K562 (cell line): ENCODE measurements at regions not wholly inside any gene's neighbourhood (a gene's known extent, or its start where the extent isn't known, plus 50 kb on each side); places are given as distances from the start of the nearest gene placed in this dataset.

Source experiments
- ATAC-seq: fragments of 200-7000 bp; cut with Tn5 transposase; 3 replicates; pipeline ENCODE4 v1.9.1; 2020; ENCODE audit warnings: moderate library complexity
- BruUV-seq: library from RNA; stranded (reverse); fragments of 400-500 nt; replicated peaks from 2 replicates; lab custom pipeline; 2021; lab: Mats Ljungman, UMichigan
- CTCF ChIA-PET: fragments of 300-600 bp; formaldehyde crosslinking; extraction: SDS; loops from one replicate; lab custom pipeline; 2021; ENCODE audit warnings: low intra/inter-chr PET ratio; lab: Yijun Ruan, JAX
- POLR2A ChIA-PET: fragments of 300-600, 350-650 bp; sonication (Branson Sonifier 250); formaldehyde crosslinking; extraction: SDS; loops from one replicate; lab custom pipeline; 2021; ENCODE audit warnings: antibody characterized with exemption, inconsistent platforms; lab: Yijun Ruan, JAX
- DNase-seq, 4 experiments: peaks; one replicate each; pipeline versions ENCODE4 v3.0.0 to v3.0.0-alpha.2; 2011 to 2018; ENCODE audit warnings: low spot score in 3 of 4, mixed read lengths in 3 of 4; ENCODE audit errors: extremely low read depth in 1 of 4
- FAIRE-seq: peaks from 2 replicates; lab custom pipeline; 2011; peaks lifted over from hg19 to GRCh38; lab: Jason Lieb, UNC
- H2AFZ ChIP-seq: 2 replicates; pipeline ENCODE4 v1.6.0; 2011; ENCODE audit warnings: low read depth, low read length, control low read depth, inconsistent platforms
- H3K27ac ChIP-seq: fragments of 200-600 bp; 3 replicates; pipeline ENCODE4 v1.8.0; 2011; ENCODE audit warnings: low read depth, mild to moderate bottlenecking, control low read depth, inconsistent platforms, low read length, moderate library complexity, mixed read lengths; ENCODE audit errors: extremely low read depth
- H3K27me3 ChIP-seq, 2 experiments: fragments of 300-600 bp in 1 of 2; 2 replicates in 1 of 2; 3 replicates in 1 of 2; pipeline versions ENCODE4 v1.6.0 to v1.8.0; 2011; ENCODE audit warnings: inconsistent platforms in 2 of 2, low read length in 2 of 2, mild to moderate bottlenecking in 1 of 2, mixed read lengths in 1 of 2, moderate library complexity in 1 of 2; ENCODE audit not compliant: control insufficient read depth in 2 of 2, insufficient read depth in 2 of 2
- H3K36me3 ChIP-seq: fragments of 300-600 bp; 3 replicates; pipeline ENCODE4 v1.8.0; 2011; ENCODE audit warnings: mild to moderate bottlenecking, low read length, inconsistent platforms; ENCODE audit not compliant: control insufficient read depth, insufficient read depth
- H3K4me1 ChIP-seq, 2 experiments: fragments of 200-600 bp in 1 of 2; replicated peaks in 1 of 2; 2 replicates in 1 of 2; 3 replicates in 1 of 2; pipeline versions ENCODE4 v1.5.1 to v1.8.0; 2011; ENCODE audit warnings: inconsistent platforms in 2 of 2, low read length in 2 of 2, mild to moderate bottlenecking in 1 of 2, mixed read lengths in 1 of 2, moderate library complexity in 1 of 2; ENCODE audit not compliant: control insufficient read depth in 2 of 2, insufficient read depth in 2 of 2
- H3K4me2 ChIP-seq: 2 replicates; pipeline ENCODE4 v1.6.1; 2011; ENCODE audit warnings: low read length, control low read depth, inconsistent platforms, mixed read lengths; ENCODE audit not compliant: insufficient read depth
- H3K4me3 ChIP-seq: fragments of 200-600 bp; sonication (generic), shearing (Covaris generic); 2 replicates; pipeline ENCODE4 v1.5.1; 2016; ENCODE audit warnings: control low read depth, inconsistent platforms
- H3K79me2 ChIP-seq: fragments of 200-600 bp; 3 replicates; pipeline ENCODE4 v1.8.0; 2011; ENCODE audit warnings: low read length, inconsistent platforms; ENCODE audit not compliant: control insufficient read depth, insufficient read depth
- H3K9ac ChIP-seq, 2 experiments: 2 replicates each; pipeline versions ENCODE4 v1.6.0 to v1.6.1; 2011; ENCODE audit warnings: low read depth in 2 of 2, low read length in 2 of 2, control low read depth in 1 of 2, inconsistent platforms in 1 of 2, mild to moderate bottlenecking in 1 of 2, mixed read lengths in 1 of 2; ENCODE audit not compliant: insufficient read depth in 1 of 2
- H3K9me1 ChIP-seq: one replicate; pipeline ENCODE4 v1.6.0; 2011; ENCODE audit warnings: inconsistent platforms, mild to moderate bottlenecking, low read length, moderate library complexity; ENCODE audit not compliant: control insufficient read depth, insufficient read depth
- H3K9me3 ChIP-seq: replicated peaks from 2 replicates; pipeline ENCODE4 v1.5.1; 2011; ENCODE audit warnings: low read depth, low read length, inconsistent platforms; ENCODE audit not compliant: control insufficient read depth, insufficient read depth
- H4K20me1 ChIP-seq: replicated peaks from 2 replicates; pipeline ENCODE4 v1.6.1; 2011; ENCODE audit warnings: low read length, inconsistent platforms, mixed read lengths; ENCODE audit not compliant: control insufficient read depth, insufficient read depth
- ATF3 ChIP-seq, 2 experiments: fragments of 450-650 bp in 1 of 2; sonication (generic) in 1 of 2; formaldehyde crosslinking in 1 of 2; IDR thresholded peaks in 1 of 2; conservative IDR thresholded peaks in 1 of 2; 2 replicates each; pipeline versions ENCODE4 v1.6.1 to v1.8.1; 2016 to 2023; ENCODE audit warnings: mild to moderate bottlenecking in 2 of 2, moderate library complexity in 2 of 2, inconsistent platforms in 1 of 2, missing genetic modification reagents in 1 of 2
- DIDO1 ChIP-seq: fragments of 450-650 bp; IDR thresholded peaks from 2 replicates; pipeline ENCODE4 v1.6.1; 2016; ENCODE audit warnings: low read depth, missing biosample characterization, missing genetic modification characterization
- ELF4 ChIP-seq: fragments of 450-650 bp; formaldehyde crosslinking; IDR thresholded peaks from 2 replicates; pipeline ENCODE4 v1.4.0; 2022; ENCODE audit warnings: missing genetic modification characterization
- HDAC8 ChIP-seq: fragments of 450-650 bp; IDR thresholded peaks from 2 replicates; pipeline ENCODE4 v1.6.1; 2016; ENCODE audit warnings: mild to moderate bottlenecking, missing genetic modification characterization, moderate library complexity, missing compliant biosample characterization
- HMGXB4 ChIP-seq: sonication (generic); formaldehyde crosslinking; IDR thresholded peaks from 2 replicates; pipeline ENCODE4 v1.8.1; 2023; ENCODE audit warnings: mild to moderate bottlenecking, missing genetic modification reagents
- L3MBTL2 ChIP-seq: fragments of 450-650 bp; IDR thresholded peaks from 2 replicates; pipeline ENCODE4 v1.6.1; 2016; ENCODE audit warnings: mild to moderate bottlenecking, moderate library complexity
- LCOR ChIP-seq: sonication (generic); formaldehyde crosslinking; IDR thresholded peaks from 2 replicates; pipeline ENCODE4 v1.8.0; 2022; ENCODE audit warnings: mild to moderate bottlenecking, missing genetic modification reagents
- PYGO2 ChIP-seq: fragments of 450-650 bp; IDR thresholded peaks from 2 replicates; pipeline ENCODE4 v1.6.1; 2016; ENCODE audit warnings: mild to moderate bottlenecking, missing genetic modification characterization, moderate library complexity, missing compliant biosample characterization
- SFPQ ChIP-seq: fragments of 200-400 bp; formaldehyde crosslinking; IDR thresholded peaks from 2 replicates; pipeline ENCODE4 v1.6.1; 2017; ENCODE audit warnings: mild to moderate bottlenecking, low read depth, low read length, moderate library complexity
- SMAD3 ChIP-seq: fragments of 450-650 bp; formaldehyde crosslinking; conservative IDR thresholded peaks from 2 replicates; pipeline ENCODE4 v1.4.0; 2020; ENCODE audit warnings: mild to moderate bottlenecking
- YY1 ChIP-seq, 3 experiments: IDR thresholded peaks; 2 replicates each; pipeline ENCODE4 v1.6.1; 2011; ENCODE audit warnings: low read length in 2 of 3, mild to moderate bottlenecking in 2 of 3, moderate library complexity in 2 of 3, borderline replicate concordance in 1 of 3, control low read depth in 1 of 3, low read depth in 1 of 3; ENCODE audit not compliant: insufficient read depth in 3 of 3, insufficient replicate concordance in 2 of 3, control insufficient read depth in 1 of 3, insufficient read length in 1 of 3; ENCODE audit errors: extremely low read depth in 1 of 3
- ZNF217 ChIP-seq: sonication (generic); formaldehyde crosslinking; IDR thresholded peaks from 2 replicates; pipeline ENCODE4 v1.8.0; 2022; ENCODE audit warnings: mild to moderate bottlenecking, missing genetic modification reagents
- ZNF507 ChIP-seq: conservative IDR thresholded peaks from 2 replicates; pipeline ENCODE4 v1.6.1; 2017; ENCODE audit warnings: missing genetic modification characterization, missing compliant biosample characterization
- ZNF75A ChIP-seq: fragments of 450-650 bp; formaldehyde crosslinking; IDR thresholded peaks from 2 replicates; pipeline ENCODE4 v1.4.0; 2020; ENCODE audit warnings: mild to moderate bottlenecking
- ZZZ3 ChIP-seq: fragments of 450-650 bp; IDR thresholded peaks from 2 replicates; pipeline ENCODE4 v1.6.1; 2016; ENCODE audit warnings: antibody characterized with exemption, mild to moderate bottlenecking, moderate library complexity
- WGBS: fragments of 100-300 bp; shearing (Covaris generic); methylation state at CpG from one replicate; pipeline ENCODE4 v1.1.6; 2016; ENCODE audit warnings: low coverage, mixed read lengths; ENCODE audit not compliant: insufficient coverage; ENCODE audit errors: missing lambda C conversion rate; 5-methylcytosine and 5-hydroxymethylcytosine counted together
- in situ Hi-C: fragments of 300-500 bp; cut with MboI; formaldehyde crosslinking; loops from 4 replicates; pipeline ENCODE4 v1.15.0; 2018; ENCODE audit warnings: inconsistent platforms, mixed read lengths
- intact Hi-C: fragments of 100-400 bp; cut with micrococcal nuclease; formaldehyde crosslinking; loops from 2 replicates; pipeline ENCODE4 v1.14.2; 2022

GRCh38 chr16:51211148-51211547 lies 60.1 kb upstream of the SALL1 start:
- ATAC-seq (no peak), FAIRE-seq (no peak), DNase-seq (no peak)
- no peak for TF ChIP-seq SMAD3
- no peak for TF ChIP-seq ZNF217 (CRISPR knock-in tag)
- no peak for TF ChIP-seq L3MBTL2
- TF ChIP-seq ELF4: no peak
- TF ChIP-seq SFPQ: no peak
- no peak for TF ChIP-seq YY1 (IDR thresholded peaks at IDR 0.05; ENCODE audit: borderline replicate concordance in 1 of 3, control insufficient read depth in 1 of 3, extremely low read depth in 1 of 3, insufficient read depth in 3 of 3, insufficient read length in 1 of 3, insufficient replicate concordance in 2 of 3, low read depth in 1 of 3, low read length in 2 of 3)
- TF ChIP-seq LCOR (CRISPR knock-in tag): no peak
- TF ChIP-seq HDAC8 (tag): no peak
- TF ChIP-seq HMGXB4 (CRISPR knock-in tag): no peak
- TF ChIP-seq PYGO2 (tag): no peak
- no peak for TF ChIP-seq ATF3 (IDR thresholded peaks at IDR 0.05)
- TF ChIP-seq ATF3 (CRISPR knock-in tag; conservative IDR thresholded peaks at IDR 0.05): no peak
- TF ChIP-seq ZZZ3: no peak
- no peak for TF ChIP-seq ZNF507
- TF ChIP-seq ZNF75A (CRISPR knock-in tag): no peak
- no peak for TF ChIP-seq DIDO1 (tag)
- no peaks in the 10 kb centered on the region for H3K27me3 ChIP-seq
- in situ Hi-C loops (no loop called here), intact Hi-C loops (no loop called here)
- H3K4me1 ChIP-seq: no peaks in the 10 kb centered on the region
- no peaks in the 10 kb centered on the region for H3K9me1 ChIP-seq
- no peak overlapping the region for H3K4me2 ChIP-seq
- H3K79me2 ChIP-seq: no peaks in the 10 kb centered on the region
- CTCF ChIA-PET: no interaction called here
- H3K9ac ChIP-seq: no peak overlapping the region
- no peaks in the 10 kb centered on the region for H3K9me3 ChIP-seq
- WGBS: 0% methylated on average over 2 of the region's 2 CpGs
- no peak overlapping the region for H3K4me3 ChIP-seq
- BruUV-seq: no TSS peak
- POLR2A ChIA-PET: no interaction called here
- no peaks in the 10 kb centered on the region for H3K36me3 ChIP-seq
- no peaks in the 10 kb centered on the region for H4K20me1 ChIP-seq
- no peak overlapping the region for H2AFZ ChIP-seq
- H3K27ac ChIP-seq: no peak overlapping the region
